HG03520 (cell line): ENCODE measurements at regions not wholly inside any gene's neighbourhood (a gene's known extent, or its start where the extent isn't known, plus 50 kb on each side); places are given as distances from the start of the nearest gene placed in this dataset.

Source experiments
- ATAC-seq: cut with Tn5 transposase; IDR thresholded peaks from one replicate; pipeline ENCODE4 v1.9.1; 2021; ENCODE audit warnings: mild to moderate bottlenecking, moderate library complexity; ENCODE audit not compliant: unreplicated experiment

DNA sequence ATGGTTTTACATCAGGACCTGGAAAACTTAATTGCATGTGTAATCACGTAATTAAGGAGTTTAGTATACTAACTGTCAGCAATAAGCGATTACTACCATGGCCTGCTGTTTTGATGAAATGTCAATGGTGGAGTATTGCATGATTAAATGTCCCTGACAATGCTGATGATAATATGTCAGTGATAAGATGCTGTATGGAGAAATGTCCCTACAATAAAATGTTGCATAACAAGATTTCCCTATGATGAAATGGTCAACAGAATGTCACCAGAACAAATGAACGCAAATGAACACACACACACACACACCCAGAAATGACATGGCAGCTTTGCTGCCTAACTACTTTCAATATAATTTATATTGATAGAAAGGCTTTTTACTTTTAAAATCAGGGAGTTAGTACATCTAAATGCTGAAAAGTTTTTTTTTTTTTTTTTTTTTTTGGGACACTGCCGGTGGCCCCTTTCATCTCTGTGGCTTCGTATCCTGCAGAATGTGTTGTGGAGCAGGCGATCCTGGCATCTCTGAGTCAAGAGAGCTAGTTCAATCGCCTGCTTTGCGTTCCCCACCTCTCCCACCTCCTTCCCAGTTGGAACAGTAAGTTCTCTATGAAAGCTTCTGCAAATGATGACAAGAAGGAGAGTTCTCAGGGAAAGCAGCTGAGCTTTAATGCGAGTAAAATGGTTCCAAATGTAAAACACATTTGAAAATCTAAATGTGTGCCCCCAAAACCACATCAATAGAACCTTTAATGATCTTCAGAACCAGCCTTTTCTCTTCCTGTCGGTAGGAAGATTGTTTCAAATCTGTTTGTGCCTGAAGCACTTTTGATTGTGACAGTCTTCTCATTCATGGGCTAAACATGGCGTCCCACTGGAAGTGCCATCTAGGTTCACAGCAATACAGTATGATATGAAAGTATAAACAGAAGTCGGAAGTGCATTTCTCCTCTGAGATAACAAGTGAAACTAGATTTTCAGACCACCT, 170.1 kb upstream of the GBE1 start:
- ATAC-seq, result no peak

GRCh38 chr3:81929697-81930096, 168.3 kb upstream of the GBE1 start:
- ATAC-seq, result no peak

DNA sequence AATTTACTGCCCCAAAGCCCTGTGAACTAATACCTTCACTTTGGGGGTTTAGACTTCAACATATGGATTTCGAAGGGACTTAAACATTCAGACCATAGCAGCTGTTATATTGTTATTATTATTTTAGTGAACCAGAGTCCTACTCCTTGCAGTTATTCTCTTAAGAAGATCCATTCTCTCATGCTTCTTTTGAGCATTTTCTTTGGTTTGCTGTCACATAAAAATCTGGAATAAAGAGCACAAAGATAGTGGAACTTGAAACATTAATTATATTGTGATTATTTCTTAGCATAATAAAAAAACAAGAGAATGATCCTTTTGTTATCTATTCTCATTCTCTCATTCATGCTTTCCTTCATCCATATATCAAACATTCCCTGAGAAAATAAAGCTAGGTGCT, 166.4 kb upstream of the GBE1 start:
- no peak for ATAC-seq

DNA sequence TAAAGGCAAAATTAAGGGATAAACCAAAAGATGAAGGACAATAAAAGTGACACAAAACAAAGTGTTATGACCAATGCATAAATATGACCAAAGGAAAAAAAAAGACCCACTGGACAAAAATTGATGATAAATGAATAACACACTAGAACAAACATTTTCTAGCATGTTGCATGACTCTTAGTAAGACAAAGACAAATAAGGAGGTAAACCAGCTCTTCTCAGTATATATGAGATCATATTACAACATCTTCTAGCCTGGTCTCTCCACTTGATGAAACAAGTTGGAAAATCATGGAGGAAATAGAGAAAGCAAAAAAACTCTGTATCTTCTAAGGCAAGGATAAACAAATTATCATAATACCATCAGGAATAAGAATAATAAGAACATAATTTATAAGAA, 163.9 kb upstream of the GBE1 start:
- no peak for ATAC-seq

DNA sequence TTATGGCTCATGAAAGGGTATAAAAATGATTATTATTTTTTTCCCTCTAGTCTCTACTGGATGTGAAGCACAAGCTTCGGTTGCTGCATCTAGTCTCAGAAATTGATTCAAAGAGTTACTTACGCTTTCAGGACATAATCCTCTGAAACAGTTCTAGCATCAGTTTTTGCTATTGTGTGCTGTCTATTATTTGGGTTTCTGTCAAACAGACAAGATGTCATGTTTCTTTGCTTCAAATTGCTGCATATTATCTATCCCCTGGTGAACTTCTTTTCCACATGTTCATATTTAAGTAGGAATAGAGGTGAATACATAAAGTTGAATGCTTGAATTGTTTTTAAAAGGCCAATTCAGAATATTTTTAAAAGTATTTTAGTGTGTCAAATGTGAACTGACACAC, 161.6 kb upstream of the GBE1 start:
- no peak for ATAC-seq

- ATAC-seq, result no peak
Measured at GRCh38 chr3:81922404-81922803, 161.0 kb upstream of the GBE1 start.

GRCh38 chr3:81920816-81921215, 159.4 kb upstream of the GBE1 start:
- no peak for ATAC-seq

DNA sequence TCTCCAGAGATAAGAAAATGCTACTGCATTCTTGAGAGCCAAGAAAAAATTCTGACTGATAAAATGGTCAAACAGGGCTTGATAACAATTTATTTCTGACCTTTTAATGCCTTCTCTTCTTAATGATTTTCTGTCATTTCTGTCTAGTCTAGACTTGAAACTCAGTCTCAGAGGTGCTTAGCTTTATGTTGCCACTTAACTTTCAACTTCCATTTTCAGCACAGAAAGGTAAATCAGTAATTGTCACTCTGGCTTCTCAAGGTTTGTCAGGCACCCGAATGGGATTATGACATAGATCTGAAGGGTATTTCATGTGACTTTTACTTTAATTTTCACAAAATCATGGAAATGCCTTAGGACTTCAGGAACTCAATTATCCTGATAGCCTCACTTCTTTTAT, 155.4 kb upstream of the GBE1 start:
- peak; percentile 54 for ATAC-seq

DNA sequence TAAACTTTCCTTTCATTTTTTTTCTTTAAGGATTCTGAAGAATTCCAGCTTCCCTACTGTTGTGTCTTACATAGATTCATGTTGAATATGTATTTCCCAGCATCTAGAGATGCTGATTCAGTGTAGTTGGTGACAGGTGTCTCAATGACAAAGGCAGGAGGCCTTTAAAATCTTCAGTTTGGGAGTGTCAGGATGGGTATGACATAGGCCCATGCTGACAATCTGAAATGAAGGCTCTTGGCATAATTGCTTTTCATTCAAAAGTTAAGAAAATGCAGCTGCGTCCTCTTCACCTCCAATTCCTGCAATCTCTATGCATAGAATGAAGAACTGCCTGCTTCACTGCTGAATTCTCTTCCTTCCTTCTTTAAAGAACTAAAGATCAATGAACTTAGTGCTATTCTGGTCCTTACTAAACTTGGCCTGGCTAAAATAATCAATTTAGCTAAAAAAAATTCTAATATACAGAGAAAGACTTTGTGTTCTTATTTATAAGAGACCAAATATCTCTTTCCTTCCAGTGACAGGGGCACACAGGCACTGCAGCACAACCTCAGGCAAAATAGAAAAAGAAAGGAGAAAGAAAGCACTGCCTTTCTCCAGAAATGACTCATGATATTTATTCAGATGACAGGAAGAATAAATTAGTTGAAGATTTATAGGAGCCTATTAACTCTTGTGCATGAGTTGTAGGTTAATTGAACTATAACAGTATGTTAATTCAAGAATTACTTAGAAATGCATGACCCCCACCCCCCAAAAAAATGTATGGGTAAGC, 152.6 kb upstream of the GBE1 start:
- ATAC-seq, result no peak

DNA sequence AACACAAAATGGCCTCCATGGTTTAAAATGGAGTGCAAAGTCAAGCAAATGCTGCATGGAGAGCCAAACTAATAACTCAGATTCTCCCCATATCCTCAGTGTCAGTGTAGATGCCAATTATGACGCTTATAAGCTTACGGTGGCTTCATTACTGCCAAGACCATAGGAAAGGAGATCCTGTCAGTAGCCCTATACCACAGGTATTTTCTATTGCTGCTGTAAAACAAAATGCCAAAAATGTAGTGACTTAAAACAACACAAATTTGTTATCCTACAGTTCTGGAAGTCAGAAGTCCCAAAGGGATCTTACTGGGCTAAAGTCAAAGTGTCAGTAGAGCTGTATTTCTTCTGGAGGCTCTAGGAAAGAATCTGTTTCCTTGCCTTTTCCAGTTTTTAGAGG, 149.8 kb upstream of the GBE1 start:
- ATAC-seq, result no peak

GRCh38 chr3:81910244-81910852, 148.9 kb upstream of the GBE1 start:
- peak; percentile 58 for ATAC-seq

DNA sequence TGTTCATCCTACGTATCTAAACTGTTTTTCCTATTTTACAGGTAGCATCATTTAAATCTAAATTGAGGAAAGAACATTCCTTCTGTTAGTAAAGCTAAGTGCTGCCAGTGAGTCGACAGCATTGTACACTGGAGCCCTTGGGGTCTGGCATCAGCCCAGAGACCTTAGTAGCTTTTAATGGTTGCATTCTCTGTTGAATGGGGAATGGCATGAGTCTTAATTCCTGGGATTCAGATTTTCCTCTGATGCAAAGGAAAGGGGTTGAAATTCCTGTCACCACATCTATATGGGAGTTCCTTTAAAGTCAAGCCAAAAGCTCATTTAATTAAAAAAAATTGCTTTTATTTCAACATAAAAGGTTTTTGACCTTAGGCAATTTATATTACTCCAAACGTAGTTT, 148.4 kb upstream of the GBE1 start:
- no peak for ATAC-seq

GRCh38 chr3:81908561-81908960, 147.1 kb upstream of the GBE1 start:
- ATAC-seq, result no peak

- ATAC-seq, result no peak
Measured at GRCh38 chr3:81898336-81898735, 136.9 kb upstream of the GBE1 start.

- no peak for ATAC-seq
Measured at GRCh38 chr3:81894598-81894997, 133.2 kb upstream of the GBE1 start.

GRCh38 chr3:81891055-81891895, 129.8 kb upstream of the GBE1 start:
- no peak for ATAC-seq

- ATAC-seq, result no peak
Measured at GRCh38 chr3:81888914-81889557, 127.6 kb upstream of the GBE1 start.

GRCh38 chr3:81887448-81887847, 126.0 kb upstream of the GBE1 start:
- ATAC-seq, result no peak

DNA sequence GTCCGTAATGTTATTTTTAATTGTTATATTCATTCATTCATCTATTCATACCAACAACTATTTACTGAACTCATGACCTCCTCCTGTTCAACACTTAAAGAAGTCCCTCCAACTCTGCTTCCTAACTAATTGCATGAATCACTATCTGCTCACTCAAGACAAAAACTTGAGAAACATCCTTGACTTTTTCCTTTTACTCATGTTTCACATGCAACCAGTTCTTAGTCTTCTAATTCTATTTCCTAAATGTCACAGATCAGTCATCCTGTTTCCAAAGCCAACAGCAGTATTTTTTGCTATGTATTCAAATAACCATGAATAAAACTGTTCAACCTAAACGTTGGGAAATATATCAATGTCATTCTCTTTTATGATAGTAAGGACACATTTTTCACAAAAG, 124.6 kb upstream of the GBE1 start:
- ATAC-seq, result no peak

GRCh38 chr3:81884791-81885190, 123.3 kb upstream of the GBE1 start:
- ATAC-seq, result no peak
